Transverse colon (tissue), 4 donors: ENCODE measurements at regions not wholly inside any gene's neighbourhood (a gene's known extent, or its start where the extent isn't known, plus 50 kb on each side); places are given as distances from the start of the nearest gene placed in this dataset.

ENCODE experiments used
- DNase-seq: peaks from one replicate; pipeline ENCODE4 v3.0.0-alpha.2; 2019
- H3K27ac ChIP-seq, 4 donors: fragments of 200-600 bp; sonication (generic); 2 replicates each; pipeline ENCODE4 v1.5.1; 2016 to 2018; ENCODE audit warnings: inconsistent platforms in 4 of 4
- H3K27me3 ChIP-seq: fragments of 200-600 bp; sonication (generic); 2 replicates; pipeline ENCODE4 v1.5.1; 2017; ENCODE audit warnings: inconsistent platforms
- H3K36me3 ChIP-seq, 4 donors: fragments of 200-600 bp; sonication (generic); 2 replicates each; pipeline ENCODE4 v1.5.1; 2017 to 2019; ENCODE audit warnings: inconsistent platforms in 4 of 4
- H3K4me1 ChIP-seq, 4 donors: fragments of 200-600 bp; sonication (generic); 2 replicates each; pipeline ENCODE4 v1.5.1; 2017 to 2020; ENCODE audit warnings: inconsistent platforms in 4 of 4
- H3K4me3 ChIP-seq, 4 donors: fragments of 200-600 bp; sonication (generic); 1 replicate in 1 of 4; 2 replicates in 3 of 4; pipeline versions ENCODE4 v1.5.1 to v1.6.1; 2017 to 2019; ENCODE audit warnings: inconsistent platforms in 4 of 4
- H3K9me3 ChIP-seq, 2 donors: fragments of 200-600 bp; sonication (generic); 2 replicates each; pipeline ENCODE4 v1.5.1; 2017 to 2019; ENCODE audit warnings: inconsistent platforms in 2 of 2
- EP300 ChIP-seq: sonication (generic); formaldehyde crosslinking; IDR thresholded peaks from one replicate; pipeline ENCODE4 v1.6.1; 2017; ENCODE audit warnings: antibody characterized with exemption, low read depth
- POLR2A ChIP-seq: fragments of 450-650 bp; IDR thresholded peaks from one replicate; pipeline ENCODE4 v1.6.1; 2016; ENCODE audit warnings: antibody characterized with exemption, mild to moderate bottlenecking, moderate library complexity
- POLR2AphosphoS5 ChIP-seq, 3 donors: sonication (generic); formaldehyde crosslinking; IDR thresholded peaks; one replicate each; pipeline ENCODE4 v1.6.1; 2016; ENCODE audit warnings: antibody characterized with exemption in 3 of 3
- WGBS, 2 donors: methylation state at CpG; one replicate each; pipeline ENCODE4 v1.1.5; 2018; ENCODE audit warnings: low coverage in 1 of 2; 5-methylcytosine and 5-hydroxymethylcytosine counted together
- in situ Hi-C, 4 donors: fragments of 200-750 bp; cut with MboI; loops; one replicate each; pipeline versions ENCODE4 v1.15.0 to v1.15.1; 2017; ENCODE audit warnings: low sequenced_read_pairs in 3 of 4, low pct_ligation_motif_present in 1 of 4, low pct_unique_long_range_greater_than_20kb in 1 of 4
- intact Hi-C: fragments of 100-400 bp; cut with DNase I; formaldehyde crosslinking; loops from one replicate; pipeline ENCODE4 v1.15.1; 2023; ENCODE audit warnings: low total_unique reads
- TF ChIP-seq, protein P1 (sequence below), 5 experiments: fragments of 200-600 bp in 3 of 5; fragments of 450-650 bp in 2 of 5; sonication (generic) in 3 of 5; IDR thresholded peaks; 1 replicate in 2 of 5; 2 replicates in 3 of 5; pipeline ENCODE4 v1.5.1; 2016 to 2017; ENCODE audit warnings: antibody characterized with exemption in 5 of 5, inconsistent platforms in 3 of 5, mild to moderate bottlenecking in 2 of 5, moderate library complexity in 1 of 5

DNA sequence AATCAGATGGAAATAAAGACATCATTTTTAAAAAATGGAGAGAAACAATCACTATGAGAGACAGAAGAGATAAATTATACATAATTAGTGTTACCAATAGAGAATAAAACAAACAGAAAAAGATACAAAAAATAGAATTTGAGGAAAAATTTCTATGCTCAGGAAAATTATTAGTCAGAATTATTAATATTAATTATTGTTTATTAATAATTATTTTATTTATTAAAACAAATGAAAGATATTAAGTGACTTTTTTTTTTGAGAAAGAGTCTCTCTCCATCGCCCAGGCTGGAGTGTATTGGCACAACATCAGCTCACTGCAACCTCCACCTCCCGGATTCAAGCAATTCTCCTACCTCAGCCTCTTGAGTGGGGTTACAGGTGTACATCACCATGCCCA lies 299.8 kb upstream of the NR5A2 start:
- intact Hi-C loops (no loop called here), in situ Hi-C loops (no loop called here)
- no peaks in the 10 kb centered on the region for H3K36me3 ChIP-seq
- no peak for DNase-seq
- TF ChIP-seq POLR2A (no peak), EP300 (no peak), POLR2AphosphoS5 (IDR thresholded peaks at IDR 0.05) (no peak)
- TF ChIP-seq, protein P1, sequence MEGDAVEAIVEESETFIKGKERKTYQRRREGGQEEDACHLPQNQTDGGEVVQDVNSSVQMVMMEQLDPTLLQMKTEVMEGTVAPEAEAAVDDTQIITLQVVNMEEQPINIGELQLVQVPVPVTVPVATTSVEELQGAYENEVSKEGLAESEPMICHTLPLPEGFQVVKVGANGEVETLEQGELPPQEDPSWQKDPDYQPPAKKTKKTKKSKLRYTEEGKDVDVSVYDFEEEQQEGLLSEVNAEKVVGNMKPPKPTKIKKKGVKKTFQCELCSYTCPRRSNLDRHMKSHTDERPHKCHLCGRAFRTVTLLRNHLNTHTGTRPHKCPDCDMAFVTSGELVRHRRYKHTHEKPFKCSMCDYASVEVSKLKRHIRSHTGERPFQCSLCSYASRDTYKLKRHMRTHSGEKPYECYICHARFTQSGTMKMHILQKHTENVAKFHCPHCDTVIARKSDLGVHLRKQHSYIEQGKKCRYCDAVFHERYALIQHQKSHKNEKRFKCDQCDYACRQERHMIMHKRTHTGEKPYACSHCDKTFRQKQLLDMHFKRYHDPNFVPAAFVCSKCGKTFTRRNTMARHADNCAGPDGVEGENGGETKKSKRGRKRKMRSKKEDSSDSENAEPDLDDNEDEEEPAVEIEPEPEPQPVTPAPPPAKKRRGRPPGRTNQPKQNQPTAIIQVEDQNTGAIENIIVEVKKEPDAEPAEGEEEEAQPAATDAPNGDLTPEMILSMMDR (IDR thresholded peaks at IDR 0.05) = no peak
- 87 to 100% methylated on average over 2 of the region's 2 CpGs for WGBS, 2 donors
- H3K9me3 ChIP-seq = no peaks in the 10 kb centered on the region
- H3K4me1 ChIP-seq = no peaks in the 10 kb centered on the region
- no peak overlapping the region for H3K27ac ChIP-seq
- H3K27me3 ChIP-seq = no peaks in the 10 kb centered on the region
- H3K4me3 ChIP-seq = no peak overlapping the region

DNA sequence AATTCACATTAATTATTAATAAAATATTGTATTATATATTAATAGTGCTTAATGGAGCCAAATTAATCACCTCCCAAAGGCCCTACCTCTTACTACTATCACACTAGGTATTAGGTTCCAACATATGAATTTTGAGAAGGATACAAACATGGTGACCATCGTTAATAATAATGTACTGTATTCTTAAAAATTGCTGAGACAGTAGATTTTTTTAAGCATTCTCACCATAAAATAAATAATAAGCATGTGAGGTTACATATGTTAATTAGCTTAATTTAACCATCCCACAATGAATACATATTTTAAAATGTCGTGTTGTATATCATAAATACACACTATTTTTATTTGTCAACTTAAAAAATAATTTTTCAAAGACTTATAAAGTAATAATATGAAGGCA lies 299.2 kb upstream of the NR5A2 start:
- in situ Hi-C loops = no loop called here
- intact Hi-C loops = no loop called here
- DNase-seq = no peak
- 82 to 85% methylated on average over 2 of the region's 2 CpGs for WGBS, 2 donors
- H3K4me3 ChIP-seq = no peak overlapping the region
- H3K9me3 ChIP-seq = no peaks in the 10 kb centered on the region
- H3K27me3 ChIP-seq = no peaks in the 10 kb centered on the region
- no peaks in the 10 kb centered on the region for H3K4me1 ChIP-seq
- no peaks in the 10 kb centered on the region for H3K36me3 ChIP-seq
- no peak for TF ChIP-seq EP300
- no peak for TF ChIP-seq POLR2AphosphoS5 (IDR thresholded peaks at IDR 0.05)
- TF ChIP-seq, protein P1 (IDR thresholded peaks at IDR 0.05) = no peak
- TF ChIP-seq POLR2A = no peak
- H3K27ac ChIP-seq = no peak overlapping the region

DNA sequence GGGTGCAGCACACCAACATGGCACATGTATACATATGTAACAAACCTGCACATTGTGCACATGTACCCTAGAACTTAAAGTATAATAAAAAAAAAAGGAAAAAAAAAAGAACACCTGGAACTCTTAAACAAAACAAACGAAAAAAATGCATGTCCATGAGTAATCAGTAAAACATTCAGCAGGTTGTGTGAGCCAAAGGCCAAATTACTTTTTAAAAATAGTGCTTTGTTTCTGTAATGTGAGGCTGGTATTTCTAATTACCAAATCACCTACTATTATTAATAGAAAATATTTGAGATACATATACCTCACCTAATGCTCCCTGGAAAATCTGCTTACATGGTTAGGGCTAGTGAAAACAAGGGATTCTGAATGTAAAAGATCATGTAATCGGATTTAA lies 294.4 kb upstream of the NR5A2 start:
- Histone ChIP-seq H3K27ac (no peak overlapping the region), H3K36me3 (no peaks in the 10 kb centered on the region), H3K9me3 (no peaks in the 10 kb centered on the region), H3K27me3 (no peaks in the 10 kb centered on the region), H3K4me1 (no peaks in the 10 kb centered on the region), H3K4me3 (no peak overlapping the region)
- 51 to 62% methylated on average over 2 of the region's 2 CpGs for WGBS, 2 donors
- in situ Hi-C loops = no loop called here
- TF ChIP-seq POLR2AphosphoS5 (IDR thresholded peaks at IDR 0.05) (no peak), POLR2A (no peak), EP300 (no peak)
- TF ChIP-seq, protein P1 (IDR thresholded peaks at IDR 0.05) = no peak
- intact Hi-C loops = no loop called here
- DNase-seq = no peak

DNA sequence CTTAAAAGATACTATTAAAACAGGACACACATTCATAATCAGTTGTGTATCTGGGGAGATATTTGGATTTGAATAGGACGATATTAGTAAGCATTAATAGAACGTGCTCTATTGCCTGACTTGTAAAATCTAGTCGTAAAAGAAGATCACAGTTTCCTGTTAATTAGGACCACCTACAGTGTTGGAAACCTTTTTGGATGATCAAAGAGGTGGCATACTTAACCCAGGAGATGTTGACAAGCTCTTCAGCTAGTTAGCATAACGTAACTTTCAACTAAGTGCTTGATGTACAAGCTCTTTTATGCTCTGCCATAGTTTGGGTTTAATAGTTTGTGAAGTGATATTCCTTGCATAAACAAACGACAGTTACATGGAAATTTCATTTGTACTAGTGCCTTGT lies 293.3 kb upstream of the NR5A2 start:
- intact Hi-C loops = no loop called here
- 40 to 41% methylated on average over 5 of the region's 5 CpGs for WGBS, 2 donors
- Histone ChIP-seq H3K4me1 (no peaks in the 10 kb centered on the region), H3K36me3 (no peaks in the 10 kb centered on the region), H3K27me3 (no peaks in the 10 kb centered on the region), H3K4me3 (no peak overlapping the region), H3K27ac (no peak overlapping the region), H3K9me3 (no peaks in the 10 kb centered on the region)
- no peak for DNase-seq
- TF ChIP-seq POLR2AphosphoS5 (IDR thresholded peaks at IDR 0.05) (no peak), EP300 (no peak), POLR2A (no peak)
- TF ChIP-seq, protein P1 (IDR thresholded peaks at IDR 0.05) = no peak
- in situ Hi-C loops = no loop called here
